ENCODE measurements at regions not wholly inside any gene's neighbourhood (a gene's known extent, or its start where the extent isn't known, plus 50 kb on each side); places are given as distances from the start of the nearest gene placed in this dataset.

GRCh38 chr15:66993874-66994696, 71.3 kb upstream of the SMAD3 start:
- Mint-ChIP-seq H3K4me3 (no peak overlapping the region), H3K27ac (no peak overlapping the region), H3K4me1 (0 out of 4 replicates have a peak, but pooled peaks cover 0 to 2% of the 10 kb centered on the region in 2 experiments), H3K36me3 (ENCODE audit: insufficient read depth in 1 of 3, low read depth in 3 of 3) (no peaks in the 10 kb centered on the region), H3K9me3 (0 out of 5 replicates have a peak, but pooled peaks cover 0 to 2% of the 10 kb centered on the region in 2 experiments), H3K27me3 (ENCODE audit: low read depth) (no peaks in the 10 kb centered on the region)
- H2BK120ac ChIP-seq (ENCODE audit: low read depth, low read length, poor library complexity, severe bottlenecking), result no peak overlapping the region
- H3K23me2 ChIP-seq (ENCODE audit: insufficient read length, low read depth, low read length, poor library complexity, severe bottlenecking), result no peaks in the 10 kb centered on the region
- no peak overlapping the region for H3K4ac ChIP-seq (ENCODE audit: low read depth, low read length)
- H3K23ac ChIP-seq (ENCODE audit: insufficient read length, low read depth, low read length), result no peak overlapping the region
- no peak overlapping the region for H3K27ac ChIP-seq (ENCODE audit: insufficient read length, low read depth, low read length)
- H2BK12ac ChIP-seq (ENCODE audit: insufficient read length, low read depth, low read length), result no peak overlapping the region
- H3K9me3 ChIP-seq (ENCODE audit: control insufficient read depth, low read depth, low read length), result no peaks in the 10 kb centered on the region
- no CpG with 5 or more reads among the region's 12 CpGs for WGBS (ENCODE audit: extremely low coverage, insufficient read length, low lambda C conversion rate)
- no peak overlapping the region for H3K9ac ChIP-seq (ENCODE audit: extremely low read depth, insufficient read length, low read length)
- no peaks in the 10 kb centered on the region for H3K79me1 ChIP-seq (ENCODE audit: insufficient read depth, low read depth, low read length, poor library complexity, severe bottlenecking)
- no peak overlapping the region for H2BK15ac ChIP-seq (ENCODE audit: low read depth, low read length)
- H2AFZ ChIP-seq (ENCODE audit: low read length), result no peak overlapping the region
- no peak overlapping the region for H3K14ac ChIP-seq (ENCODE audit: insufficient read depth, low read length)
- TF ChIP-seq, protein P1, sequence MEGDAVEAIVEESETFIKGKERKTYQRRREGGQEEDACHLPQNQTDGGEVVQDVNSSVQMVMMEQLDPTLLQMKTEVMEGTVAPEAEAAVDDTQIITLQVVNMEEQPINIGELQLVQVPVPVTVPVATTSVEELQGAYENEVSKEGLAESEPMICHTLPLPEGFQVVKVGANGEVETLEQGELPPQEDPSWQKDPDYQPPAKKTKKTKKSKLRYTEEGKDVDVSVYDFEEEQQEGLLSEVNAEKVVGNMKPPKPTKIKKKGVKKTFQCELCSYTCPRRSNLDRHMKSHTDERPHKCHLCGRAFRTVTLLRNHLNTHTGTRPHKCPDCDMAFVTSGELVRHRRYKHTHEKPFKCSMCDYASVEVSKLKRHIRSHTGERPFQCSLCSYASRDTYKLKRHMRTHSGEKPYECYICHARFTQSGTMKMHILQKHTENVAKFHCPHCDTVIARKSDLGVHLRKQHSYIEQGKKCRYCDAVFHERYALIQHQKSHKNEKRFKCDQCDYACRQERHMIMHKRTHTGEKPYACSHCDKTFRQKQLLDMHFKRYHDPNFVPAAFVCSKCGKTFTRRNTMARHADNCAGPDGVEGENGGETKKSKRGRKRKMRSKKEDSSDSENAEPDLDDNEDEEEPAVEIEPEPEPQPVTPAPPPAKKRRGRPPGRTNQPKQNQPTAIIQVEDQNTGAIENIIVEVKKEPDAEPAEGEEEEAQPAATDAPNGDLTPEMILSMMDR (conservative IDR thresholded peaks at IDR 0.05), result no peak
- H3K4me2 ChIP-seq (ENCODE audit: insufficient read depth, insufficient read length, low read length), result no peak overlapping the region
- no peak overlapping the region for H4K5ac ChIP-seq (ENCODE audit: insufficient read length, low read depth, low read length)
- H4K8ac ChIP-seq (replicated peaks; ENCODE audit: insufficient read length, low read depth, low read length), result no peak overlapping the region
- H3K18ac ChIP-seq (ENCODE audit: insufficient read length, low read depth, low read length), result no peak overlapping the region
- no peaks in the 10 kb centered on the region for H3K79me2 ChIP-seq (ENCODE audit: insufficient read depth, low read length)
- H2AK5ac ChIP-seq (ENCODE audit: insufficient read length, low read length), result no peak overlapping the region
- H3K56ac ChIP-seq (ENCODE audit: insufficient read length, low read depth, low read length), result no peak overlapping the region
- no peak overlapping the region for H3T11ph ChIP-seq (ENCODE audit: low read length)
- H3K27me3 ChIP-seq (ENCODE audit: insufficient read depth, low read length), result no peaks in the 10 kb centered on the region
- no peak overlapping the region for H2BK20ac ChIP-seq (ENCODE audit: low read depth, low read length, poor library complexity, severe bottlenecking)
- DNase-seq, result no peak
- no peak overlapping the region for H2BK5ac ChIP-seq (ENCODE audit: insufficient read length, low read length)
- H4K20me1 ChIP-seq (ENCODE audit: control insufficient read depth, insufficient read depth, insufficient read length), result no peaks in the 10 kb centered on the region
- H4K91ac ChIP-seq (ENCODE audit: insufficient read length, low read depth, low read length), result no peak overlapping the region
- no peaks in the 10 kb centered on the region for H3K4me1 ChIP-seq (ENCODE audit: insufficient read depth, low read length)

Data from H9 (cell line).